ENCODE measurements at regions not wholly inside any gene's neighbourhood (a gene's known extent, or its start where the extent isn't known, plus 50 kb on each side); places are given as distances from the start of the nearest gene placed in this dataset.

DNA sequence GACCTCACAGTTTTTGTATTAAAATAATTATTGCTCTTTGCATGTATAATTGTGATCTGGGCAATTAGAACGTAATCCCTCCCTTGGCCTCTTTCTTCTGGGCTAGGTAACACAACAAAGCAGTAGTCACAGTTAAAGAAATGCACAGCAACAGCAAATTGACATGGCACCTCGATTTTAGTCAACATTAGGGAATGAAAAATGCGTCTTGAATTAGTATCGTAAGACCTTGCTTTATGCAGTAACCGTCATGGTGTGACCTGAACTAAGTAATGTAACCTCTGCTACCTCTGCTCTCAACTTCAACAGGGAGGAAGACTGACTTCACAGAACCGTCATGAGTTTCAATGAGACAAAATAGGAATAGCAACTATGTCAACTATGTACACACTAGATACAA lies 265.4 kb upstream of the MAF start:
- no peak for DNase-seq (ENCODE audit: low read depth in 2 of 2)

DNA sequence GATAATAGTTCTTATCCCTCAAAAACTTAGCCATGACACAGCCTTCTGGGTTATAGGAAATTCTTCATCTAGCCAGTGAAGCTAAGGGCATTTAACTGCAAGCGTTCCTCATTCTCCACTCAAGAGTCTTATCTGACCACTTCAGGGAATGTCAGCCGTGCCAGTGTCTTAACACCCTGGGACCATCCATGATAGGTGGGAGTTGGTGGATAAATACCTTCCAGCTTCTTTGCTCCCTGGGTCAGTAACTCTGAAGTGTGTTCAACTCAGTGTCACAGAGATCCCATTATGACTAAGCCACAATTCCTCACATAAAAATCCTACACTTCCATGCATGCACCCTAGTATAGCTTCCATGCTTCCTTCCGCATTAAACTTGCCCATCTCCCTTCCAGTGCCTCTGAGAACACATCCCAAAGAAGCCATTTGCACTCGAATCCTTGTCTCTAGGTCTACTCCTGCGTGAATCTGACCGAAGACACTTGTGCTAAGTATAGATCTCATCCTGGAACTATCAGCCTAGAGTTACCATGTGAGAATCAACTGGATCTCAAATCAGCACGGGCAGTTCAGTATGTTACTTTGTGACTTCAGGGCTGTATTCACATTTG lies 264.3 kb upstream of the MAF start:
- no peak for DNase-seq (ENCODE audit: low read depth in 2 of 2)

GRCh38 chr16:79864032-79864780 lies 263.7 kb upstream of the MAF start:
- DNase-seq (ENCODE audit: low read depth in 2 of 2): no peak

GRCh38 chr16:79863128-79864031 lies 262.8 kb upstream of the MAF start:
- DNase-seq (ENCODE audit: low read depth in 2 of 2): no peak

GRCh38 chr16:79862601-79863000 lies 262.1 kb upstream of the MAF start:
- no peak for DNase-seq (ENCODE audit: low read depth in 2 of 2)

- DNase-seq (ENCODE audit: low read depth in 2 of 2): no peak
These were observed 256.0 kb upstream of the MAF start for GRCh38 chr16:79856581-79856980.

GRCh38 chr16:79850348-79850747 lies 249.8 kb upstream of the MAF start:
- DNase-seq (ENCODE audit: low read depth in 2 of 2): no peak

DNA sequence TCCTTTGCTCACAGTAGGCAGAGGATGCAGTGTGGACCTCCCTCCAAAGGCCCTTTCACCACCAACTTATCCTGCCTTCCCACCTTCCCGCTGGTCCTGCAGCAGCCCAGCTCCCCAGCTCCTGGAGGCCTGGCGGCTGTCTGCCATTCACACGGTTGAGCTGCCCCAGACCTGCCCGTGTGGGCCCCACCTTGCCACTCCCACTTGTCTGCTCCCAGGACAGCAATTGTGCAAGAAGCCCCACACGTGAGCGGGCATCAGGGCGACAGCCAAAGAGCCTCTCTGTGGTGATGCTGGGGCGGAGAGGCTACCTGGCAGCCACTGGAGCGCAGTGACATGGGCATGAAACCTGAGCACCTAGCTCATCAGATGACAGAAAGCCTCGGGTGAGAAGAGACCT lies 248.6 kb upstream of the MAF start:
- no peak for DNase-seq (ENCODE audit: low read depth in 2 of 2)

DNA sequence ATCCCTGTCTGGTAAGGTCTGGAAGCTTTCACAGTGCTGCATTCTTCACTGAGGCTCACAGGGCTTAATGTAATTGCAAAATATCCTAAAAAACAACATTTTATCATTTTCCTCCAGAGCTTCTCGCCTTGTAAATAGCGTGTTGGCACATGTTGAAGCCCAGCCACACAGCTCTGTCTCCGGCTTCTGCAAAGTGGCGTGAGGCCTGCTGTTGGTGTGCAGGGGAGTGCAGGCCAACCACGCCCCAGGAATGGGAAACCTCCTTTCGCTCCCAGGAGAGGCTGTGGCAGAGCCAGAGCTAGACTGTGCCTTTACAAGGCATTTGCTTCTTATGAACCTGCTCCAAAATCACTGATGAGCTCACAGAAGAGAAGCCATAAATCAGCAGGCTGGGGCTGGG lies 248.2 kb upstream of the MAF start:
- DNase-seq (ENCODE audit: low read depth in 2 of 2): no peak

GRCh38 chr16:79847569-79847968 lies 247.0 kb upstream of the MAF start:
- no peak for DNase-seq (ENCODE audit: low read depth in 2 of 2)

DNA sequence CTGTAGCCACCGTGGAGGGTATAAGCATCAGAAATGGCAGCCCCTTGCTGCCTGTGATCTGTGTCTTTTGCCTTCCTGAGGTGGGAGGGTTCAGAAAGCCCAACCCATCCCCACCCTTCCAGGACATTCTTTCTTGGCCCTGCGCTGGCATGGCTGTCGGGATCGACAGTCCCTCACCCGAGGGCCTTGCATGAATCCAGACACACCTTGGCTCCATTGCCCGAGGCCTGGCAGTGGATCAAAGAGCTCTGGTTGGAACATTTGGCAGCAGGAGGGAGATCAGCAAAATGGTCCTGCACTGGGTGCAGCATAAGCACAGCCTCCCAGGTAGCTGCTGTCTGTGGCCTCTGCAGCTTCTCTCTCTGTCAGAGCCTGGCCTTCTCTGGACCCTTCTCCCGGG lies 246.6 kb upstream of the MAF start:
- no peak for DNase-seq (ENCODE audit: low read depth in 2 of 2)

- DNase-seq (ENCODE audit: low read depth in 2 of 2): no peak
These were observed 245.2 kb upstream of the MAF start for GRCh38 chr16:79845734-79846135.

- DNase-seq (ENCODE audit: low read depth in 2 of 2): no peak
These were observed 244.6 kb upstream of the MAF start for GRCh38 chr16:79845033-79845733.

DNA sequence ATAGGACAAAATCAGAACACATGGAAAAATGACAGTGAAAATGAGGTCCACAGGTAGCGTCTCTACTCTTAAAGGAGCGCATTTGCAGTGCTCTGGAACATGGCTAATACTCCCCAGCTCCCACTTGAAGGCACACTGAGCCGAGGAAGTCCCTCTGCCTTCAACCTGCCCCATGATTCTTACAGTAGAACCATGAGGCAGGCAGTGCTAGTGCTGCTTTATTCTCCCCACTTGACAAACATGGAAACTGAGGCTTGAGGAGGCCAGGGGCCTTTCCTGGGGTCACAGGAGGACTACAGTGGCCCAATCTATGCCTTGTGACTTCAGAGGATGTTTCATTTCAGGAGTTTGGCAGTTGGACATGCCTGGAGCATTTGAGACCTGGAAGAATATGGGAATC lies 244.1 kb upstream of the MAF start:
- no peak for DNase-seq (ENCODE audit: low read depth in 2 of 2)

DNA sequence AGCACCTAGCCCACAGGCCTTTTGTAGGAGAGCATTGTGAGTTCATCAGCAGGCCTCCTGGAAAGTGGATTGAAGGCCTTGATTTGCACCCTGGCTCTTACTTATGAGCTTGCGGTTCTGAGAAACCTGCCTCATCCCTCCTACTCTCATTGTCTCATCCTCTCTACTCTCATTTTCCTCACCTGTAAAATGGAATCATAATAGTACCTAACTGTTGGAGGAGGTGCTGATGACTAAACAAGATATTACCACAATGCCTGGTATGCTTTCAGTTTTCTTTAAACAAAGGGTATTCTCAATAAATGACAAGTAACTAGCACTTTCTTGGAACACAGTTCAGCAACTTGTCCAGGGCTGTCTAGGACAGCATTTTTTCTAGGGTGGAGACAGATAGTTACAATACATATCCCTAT lies 243.1 kb upstream of the MAF start:
- peak in 1 of 2 donors; percentile 19 for DNase-seq (ENCODE audit: low read depth in 2 of 2)

DNA sequence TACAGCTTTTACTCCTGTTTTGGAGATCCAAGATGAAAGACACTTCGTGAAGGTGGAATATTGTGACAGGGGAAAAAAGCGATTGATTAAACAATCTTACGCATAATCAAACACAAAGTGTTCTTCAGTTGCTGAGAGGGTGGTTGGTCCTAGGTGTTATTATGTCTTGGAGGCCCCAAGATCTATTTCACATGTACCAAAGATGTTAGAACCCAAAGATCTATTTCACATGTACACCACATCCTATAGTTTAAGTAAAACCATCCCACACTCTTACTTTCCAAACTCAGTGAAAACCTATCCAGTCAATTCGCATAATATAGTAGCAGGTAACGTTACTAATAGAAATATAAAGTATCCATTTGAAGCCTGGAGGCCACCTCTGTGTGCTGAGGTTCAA lies 242.6 kb upstream of the MAF start:
- no peak for DNase-seq (ENCODE audit: low read depth in 2 of 2)

GRCh38 chr16:79842197-79842596 lies 241.7 kb upstream of the MAF start:
- no peak for DNase-seq (ENCODE audit: low read depth in 2 of 2)

DNA sequence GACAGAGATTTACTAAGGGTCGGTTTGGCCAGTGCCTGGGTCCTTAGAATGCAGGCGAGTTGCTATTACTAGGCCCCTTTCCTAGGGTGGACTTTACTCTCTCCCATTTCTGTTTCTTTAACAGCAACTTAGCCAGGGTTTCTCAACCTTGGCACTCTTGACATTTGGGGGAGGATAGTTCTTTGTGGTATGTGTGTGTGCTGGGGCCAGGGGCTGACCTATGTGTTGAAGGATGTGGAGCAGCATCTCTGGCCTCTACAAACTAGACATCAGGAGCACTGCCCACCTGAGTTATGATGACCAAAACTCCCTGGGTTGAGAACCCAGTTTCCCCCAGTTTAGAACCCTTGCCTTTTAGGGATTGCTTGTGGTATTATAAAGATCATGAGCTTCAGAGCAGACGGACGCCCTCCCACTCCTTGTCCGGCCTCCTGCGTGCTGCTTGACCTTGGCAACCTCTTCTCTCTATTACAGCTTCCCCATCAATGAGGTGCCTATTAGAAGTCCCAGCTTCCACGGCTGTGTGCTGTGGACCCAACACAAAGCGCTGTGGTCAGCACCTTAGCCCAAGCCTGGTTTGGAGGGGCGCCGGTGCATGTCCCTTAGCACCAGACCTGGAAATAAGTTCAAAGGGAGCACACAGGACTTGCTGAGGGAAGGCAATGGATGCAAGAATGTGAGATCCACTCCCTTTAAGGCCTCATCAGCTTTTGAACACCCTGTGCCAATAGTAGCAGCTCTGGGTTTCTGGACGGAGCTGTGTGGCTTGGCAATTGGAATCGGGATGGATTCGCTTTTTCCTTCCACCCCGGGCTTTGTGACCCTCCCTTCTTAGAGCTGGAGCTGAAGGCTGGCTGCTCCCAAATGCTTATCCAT lies 239.2 kb upstream of the MAF start:
- DNase-seq (ENCODE audit: low read depth in 2 of 2): no peak

- DNase-seq (ENCODE audit: low read depth in 2 of 2): no peak
These were observed 238.1 kb upstream of the MAF start for GRCh38 chr16:79838496-79839259.

- DNase-seq (ENCODE audit: low read depth in 2 of 2): no peak
These were observed 235.6 kb upstream of the MAF start for GRCh38 chr16:79836144-79836543.

Data from stimulated activated CD4-positive, alpha-beta T cell treated with anti-CD3 and anti-CD28 coated beads, Interleukin-4, amount 100 ng/mL, for 48 hours (primary cell).